GM18861 (cell line): ENCODE measurements at regions not wholly inside any gene's neighbourhood (a gene's known extent, or its start where the extent isn't known, plus 50 kb on each side); places are given as distances from the start of the nearest gene placed in this dataset.

Experiments
- ATAC-seq: cut with Tn5 transposase; IDR thresholded peaks from one replicate; pipeline ENCODE4 v1.9.1; 2021; ENCODE audit not compliant: unreplicated experiment

- ATAC-seq, result no peak
Observed at GRCh38 chr7:25358926-25359325, 130.6 kb upstream of the NPVF start.

- ATAC-seq, result no peak
Observed at GRCh38 chr7:25359471-25360059, 131.3 kb upstream of the NPVF start.

- no peak for ATAC-seq
Observed at GRCh38 chr7:25360451-25360850, 132.2 kb upstream of the NPVF start.

- no peak for ATAC-seq
Observed at GRCh38 chr7:25361387-25361786, 133.1 kb upstream of the NPVF start.

GRCh38 chr7:25361863-25362262 lies 133.6 kb upstream of the NPVF start:
- no peak for ATAC-seq

GRCh38 chr7:25368599-25369201 lies 140.4 kb upstream of the NPVF start:
- ATAC-seq, result no peak

GRCh38 chr7:25369786-25370185 lies 141.5 kb upstream of the NPVF start:
- ATAC-seq, result no peak

- ATAC-seq, result no peak
Observed at GRCh38 chr7:25371972-25372371, 143.7 kb upstream of the NPVF start.

- ATAC-seq, result no peak
Observed at GRCh38 chr7:25375805-25376600, 147.7 kb upstream of the NPVF start.

- no peak for ATAC-seq
Observed at GRCh38 chr7:25379351-25380300, 151.3 kb upstream of the NPVF start.

- ATAC-seq, result no peak
Observed at GRCh38 chr7:25381818-25382589, 153.7 kb upstream of the NPVF start.

- ATAC-seq, result no peak
Observed at GRCh38 chr7:25382869-25383268, 154.6 kb upstream of the NPVF start.

- no peak for ATAC-seq
Observed at GRCh38 chr7:25383402-25383801, 155.1 kb upstream of the NPVF start.

GRCh38 chr7:25384788-25385505 lies 156.7 kb upstream of the NPVF start:
- no peak for ATAC-seq

GRCh38 chr7:25385506-25386136 lies 157.3 kb upstream of the NPVF start:
- no peak for ATAC-seq

- no peak for ATAC-seq
Observed at GRCh38 chr7:25386311-25386744, 158.0 kb upstream of the NPVF start.

- ATAC-seq, result no peak
Observed at GRCh38 chr7:25388681-25389080, 160.4 kb upstream of the NPVF start.

GRCh38 chr7:25389489-25390106 lies 161.3 kb upstream of the NPVF start:
- no peak for ATAC-seq
